ENCODE measurements at regions not wholly inside any gene's neighbourhood (a gene's known extent, or its start where the extent isn't known, plus 50 kb on each side); places are given as distances from the start of the nearest gene placed in this dataset.

GRCh38 chr11:80034801-80035200 is 594.0 kb upstream of the TENM4 start:
- TF ChIP-seq CTCF (IDR thresholded peaks at IDR 0.05 in 4 of 5, conservative IDR thresholded peaks at IDR 0.05 in 1 of 5) (no peak), POLR2A (IDR thresholded peaks at IDR 0.05) (no peak)

Measured in gastrocnemius medialis (tissue), 4 donors.